HCT116 (cell line): ENCODE measurements at regions not wholly inside any gene's neighbourhood (a gene's known extent, or its start where the extent isn't known, plus 50 kb on each side); places are given as distances from the start of the nearest gene placed in this dataset.

Experiments used
- ATF3 ChIP-seq: IDR thresholded peaks from 2 replicates; pipeline ENCODE4 v1.6.1; 2012
- CBX3 ChIP-seq: IDR thresholded peaks from 2 replicates; pipeline ENCODE4 v1.6.1; 2012; ENCODE audit warnings: low read depth
- CTCF ChIP-seq, 3 experiments: fragments of 200-600 bp in 1 of 3; sonication (generic) in 1 of 3; IDR thresholded peaks in 2 of 3; conservative IDR thresholded peaks in 1 of 3; 2 replicates each; pipeline ENCODE4 v1.5.1; 2012 to 2017; ENCODE audit warnings: low read depth in 2 of 3, low read length in 2 of 3, antibody characterized with exemption in 1 of 3, borderline replicate concordance in 1 of 3, control low read depth in 1 of 3, mild to moderate bottlenecking in 1 of 3, mixed read lengths in 1 of 3, mixed run types in 1 of 3, moderate library complexity in 1 of 3; ENCODE audit not compliant: insufficient read depth in 1 of 3
- EGR1 ChIP-seq: IDR thresholded peaks from 2 replicates; pipeline ENCODE4 v1.6.1; 2012; ENCODE audit warnings: low read depth
- EZH2 ChIP-seq: fragments of 200-600 bp; sonication (generic); IDR thresholded peaks from 2 replicates; pipeline ENCODE4 v1.6.1; 2017; ENCODE audit warnings: antibody characterized with exemption, mixed run types
- EZH2phosphoT487 ChIP-seq: fragments of 200-600 bp; IDR thresholded peaks from 2 replicates; pipeline ENCODE4 v1.6.1; 2018; ENCODE audit warnings: antibody characterized with exemption, borderline replicate concordance
- JUND ChIP-seq: IDR thresholded peaks from 2 replicates; pipeline ENCODE4 v1.6.1; 2012
- MAX ChIP-seq: IDR thresholded peaks from 2 replicates; pipeline ENCODE4 v1.6.1; 2012
- POLR2A ChIP-seq: IDR thresholded peaks from 2 replicates; pipeline ENCODE4 v1.7.0; 2011; ENCODE audit warnings: borderline replicate concordance; ENCODE audit not compliant: insufficient read depth, insufficient read length; ENCODE audit errors: extremely low read depth
- POLR2AphosphoS5 ChIP-seq: IDR thresholded peaks from 2 replicates; pipeline ENCODE4 v1.6.1; 2011; ENCODE audit warnings: mild to moderate bottlenecking, low read depth, low read length, moderate library complexity
- RAD21 ChIP-seq: IDR thresholded peaks from 2 replicates; pipeline ENCODE4 v1.6.1; 2012; ENCODE audit warnings: low read depth, mild to moderate bottlenecking
- SP1 ChIP-seq: IDR thresholded peaks from 2 replicates; pipeline ENCODE4 v1.6.1; 2012; ENCODE audit warnings: low read depth
- YY1 ChIP-seq: IDR thresholded peaks from 2 replicates; pipeline ENCODE4 v1.6.1; 2011; ENCODE audit warnings: low read length, low read depth, moderate library complexity, mild to moderate bottlenecking; ENCODE audit not compliant: insufficient replicate concordance; ENCODE audit errors: extremely low read depth
- ZBTB33 ChIP-seq: IDR thresholded peaks from 2 replicates; pipeline ENCODE4 v1.6.1; 2011; ENCODE audit warnings: mild to moderate bottlenecking, low read length, moderate library complexity; ENCODE audit not compliant: insufficient replicate concordance; ENCODE audit errors: extremely low read depth

GRCh38 chr11:90650153-90650552, 427.3 kb upstream of the CHORDC1 start:
- TF ChIP-seq JUND (no peak), EZH2 (no peak), CTCF (IDR thresholded peaks at IDR 0.05 in 2 of 3, conservative IDR thresholded peaks at IDR 0.05 in 1 of 3; ENCODE audit: borderline replicate concordance in 1 of 3, insufficient read depth in 1 of 3, low read depth in 2 of 3, low read length in 2 of 3) (no peak), ZBTB33 (no peak), POLR2A (no peak), MAX (no peak), YY1 (no peak), POLR2AphosphoS5 (no peak), EZH2phosphoT487 (no peak), EGR1 (no peak), ATF3 (no peak), RAD21 (no peak), SP1 (no peak), CBX3 (no peak)
